ENCODE measurements at regions not wholly inside any gene's neighbourhood (a gene's known extent, or its start where the extent isn't known, plus 50 kb on each side); places are given as distances from the start of the nearest gene placed in this dataset.

- TF ChIP-seq CTCF (IDR thresholded peaks at IDR 0.05; ENCODE audit: low read depth, low read length), result no peak
- no peak overlapping the region for H3K4me3 ChIP-seq (ENCODE audit: low read depth, low read length)
These were observed 190.7 kb downstream of the AXIN2 start for GRCh38 chr17:65370669-65371131.

- H3K4me3 ChIP-seq (ENCODE audit: low read depth, low read length), result no peak overlapping the region
- no peak for TF ChIP-seq CTCF (IDR thresholded peaks at IDR 0.05; ENCODE audit: low read depth, low read length)
These were observed 193.1 kb downstream of the AXIN2 start for GRCh38 chr17:65368341-65368740.

GRCh38 chr17:65366102-65366844 is 195.2 kb downstream of the AXIN2 start:
- no peak overlapping the region for H3K4me3 ChIP-seq (ENCODE audit: low read depth, low read length)
- no peak for TF ChIP-seq CTCF (IDR thresholded peaks at IDR 0.05; ENCODE audit: low read depth, low read length)

- TF ChIP-seq CTCF (IDR thresholded peaks at IDR 0.05; ENCODE audit: low read depth, low read length), result no peak
These were observed 196.3 kb downstream of the AXIN2 start for GRCh38 chr17:65365169-65365568.

GRCh38 chr17:65364438-65364837 is 197.0 kb downstream of the AXIN2 start:
- no peak overlapping the region for H3K4me3 ChIP-seq (ENCODE audit: low read depth, low read length)
- no peak for TF ChIP-seq CTCF (IDR thresholded peaks at IDR 0.05; ENCODE audit: low read depth, low read length)

More at GRCh38 chr17:65365169-65365568, 196.3 kb downstream of the AXIN2 start:
- H3K4me3 ChIP-seq (ENCODE audit: low read depth, low read length), result no peak overlapping the region

- no peak for TF ChIP-seq CTCF (IDR thresholded peaks at IDR 0.05; ENCODE audit: low read depth, low read length)
These were observed 198.6 kb downstream of the AXIN2 start for GRCh38 chr17:65362826-65363225.

GRCh38 chr17:65360961-65361552 is 200.4 kb downstream of the AXIN2 start:
- TF ChIP-seq CTCF (IDR thresholded peaks at IDR 0.05; ENCODE audit: low read depth, low read length), result no peak
- no peak overlapping the region for H3K4me3 ChIP-seq (ENCODE audit: low read depth, low read length)

More at GRCh38 chr17:65362826-65363225, 198.6 kb downstream of the AXIN2 start:
- H3K4me3 ChIP-seq (ENCODE audit: low read depth, low read length), result no peak overlapping the region
